GM06990 (cell line): ENCODE measurements at regions not wholly inside any gene's neighbourhood (a gene's known extent, or its start where the extent isn't known, plus 50 kb on each side); places are given as distances from the start of the nearest gene placed in this dataset.

Source experiments
- DNase-seq: peaks from one replicate; pipeline ENCODE4 v3.0.0-alpha.2; 2011; ENCODE audit not compliant: insufficient read length; ENCODE audit errors: extremely low read depth
- H3K27me3 ChIP-seq: replicated peaks from 2 replicates; pipeline ENCODE4 v1.6.0; 2011; ENCODE audit warnings: low read length; ENCODE audit not compliant: control insufficient read depth, insufficient read depth
- H3K36me3 ChIP-seq: 2 replicates; pipeline ENCODE4 v1.5.1; 2011; ENCODE audit warnings: low read length; ENCODE audit not compliant: control insufficient read depth, insufficient read depth
- H3K4me3 ChIP-seq: replicated peaks from 2 replicates; pipeline ENCODE4 v1.5.1; 2011; ENCODE audit warnings: low read depth, mild to moderate bottlenecking, control low read depth, low read length
- CTCF ChIP-seq: IDR thresholded peaks from 2 replicates; pipeline ENCODE4 v1.5.1; 2011; ENCODE audit warnings: low read length, control low read depth, mild to moderate bottlenecking, inconsistent platforms; ENCODE audit not compliant: insufficient read depth, poor library complexity, severe bottlenecking

GRCh38 chr4:89419111-89419695, 111.6 kb upstream of the GPRIN3 start:
- H3K36me3 ChIP-seq = no peaks in the 10 kb centered on the region
- H3K4me3 ChIP-seq = no peak overlapping the region
- no peak for TF ChIP-seq CTCF
- no peaks in the 10 kb centered on the region for H3K27me3 ChIP-seq
- DNase-seq = no peak

GRCh38 chr4:89416960-89417359, 109.4 kb upstream of the GPRIN3 start:
- Histone ChIP-seq H3K36me3 (no peaks in the 10 kb centered on the region), H3K27me3 (no peaks in the 10 kb centered on the region), H3K4me3 (no peak overlapping the region)
- no peak for TF ChIP-seq CTCF
- no peak for DNase-seq

- no peak for TF ChIP-seq CTCF
- no peak for DNase-seq
- no peak overlapping the region for H3K4me3 ChIP-seq
- H3K36me3 ChIP-seq = no peaks in the 10 kb centered on the region
- H3K27me3 ChIP-seq = no peaks in the 10 kb centered on the region
Observed at GRCh38 chr4:89413518-89413917, 105.9 kb upstream of the GPRIN3 start.

- H3K4me3 ChIP-seq = no peak overlapping the region
- H3K36me3 ChIP-seq = no peaks in the 10 kb centered on the region
- no peak for DNase-seq
- TF ChIP-seq CTCF = no peak
- H3K27me3 ChIP-seq = no peaks in the 10 kb centered on the region
Observed at GRCh38 chr4:89411539-89412309, 104.1 kb upstream of the GPRIN3 start.

GRCh38 chr4:89410687-89411086, 103.1 kb upstream of the GPRIN3 start:
- Histone ChIP-seq H3K27me3 (no peaks in the 10 kb centered on the region; the same call in 1 of the 2 replicates), H3K36me3 (no peaks in the 10 kb centered on the region), H3K4me3 (no peak overlapping the region)
- DNase-seq = no peak
- no peak for TF ChIP-seq CTCF
